ENCODE measurements at regions not wholly inside any gene's neighbourhood (a gene's known extent, or its start where the extent isn't known, plus 50 kb on each side); places are given as distances from the start of the nearest gene placed in this dataset.
A peak's percentile ranks its signal among the peaks of the same experiment; 100 is the strongest.

- no peak for TF ChIP-seq PRDM4 (tag by site-specific recombination; IDR thresholded peaks at IDR 0.05)
- no peak for TF ChIP-seq PATZ1 (tag by site-specific recombination; IDR thresholded peaks at IDR 0.05)
- no peak for TF ChIP-seq ZNF426 (tag by site-specific recombination; IDR thresholded peaks at IDR 0.05)
- TF ChIP-seq HIC1 (tag by site-specific recombination; IDR thresholded peaks at IDR 0.05), result no peak
- TF ChIP-seq ZNF777 (tag by site-specific recombination; IDR thresholded peaks at IDR 0.05; ENCODE audit: borderline replicate concordance), result no peak
- TF ChIP-seq ZNF473 (tag by site-specific recombination; IDR thresholded peaks at IDR 0.05), result no peak
- TF ChIP-seq ZBTB20 (tag by site-specific recombination; IDR thresholded peaks at IDR 0.05), result no peak
- no peak for TF ChIP-seq ZNF549 (tag by site-specific recombination; IDR thresholded peaks at IDR 0.05)
- no peak for TF ChIP-seq ZNF776 (tag by site-specific recombination; IDR thresholded peaks at IDR 0.05; ENCODE audit: borderline replicate concordance)
- no peak for TF ChIP-seq ZNF416 (tag by site-specific recombination; IDR thresholded peaks at IDR 0.05)
- TF ChIP-seq ZBTB26 (tag by site-specific recombination; optimal IDR thresholded peaks at IDR 0.05), result no peak
- TF ChIP-seq ZBTB17 (tag by site-specific recombination; IDR thresholded peaks at IDR 0.05), result no peak
- TF ChIP-seq PRDM6 (tag by site-specific recombination; IDR thresholded peaks at IDR 0.05), result 0 out of 2 replicates have a peak, but pooled peaks have one; percentile 17
- no peak for TF ChIP-seq ZNF585B (tag by site-specific recombination; IDR thresholded peaks at IDR 0.05)
- no peak for TF ChIP-seq ZSCAN5A (tag by site-specific recombination; IDR thresholded peaks at IDR 0.05)
- TF ChIP-seq ZNF830 (tag by site-specific recombination; IDR thresholded peaks at IDR 0.05; ENCODE audit: low read depth), result no peak
- no peak for TF ChIP-seq ZNF433 (tag by site-specific recombination; IDR thresholded peaks at IDR 0.05; ENCODE audit: low read depth)
- no peak for TF ChIP-seq ZNF626 (tag by site-specific recombination; IDR thresholded peaks at IDR 0.05)
- no peak for TF ChIP-seq ZNF184 (tag by site-specific recombination; IDR thresholded peaks at IDR 0.05)
- TF ChIP-seq ZNF580 (tag by site-specific recombination; IDR thresholded peaks at IDR 0.05), result no peak
- TF ChIP-seq ZNF362 (tag by site-specific recombination; IDR thresholded peaks at IDR 0.05), result no peak
- no peak for TF ChIP-seq KLF8 (tag by site-specific recombination; IDR thresholded peaks at IDR 0.05)
- TF ChIP-seq ZNF16 (tag by site-specific recombination; IDR thresholded peaks at IDR 0.05; ENCODE audit: low read depth), result no peak
- no peak for TF ChIP-seq ZNF521 (tag by site-specific recombination; IDR thresholded peaks at IDR 0.05)
- no peak for TF ChIP-seq ZBTB48 (tag by site-specific recombination; IDR thresholded peaks at IDR 0.05)
- no peak for TF ChIP-seq ZBTB6 (tag by site-specific recombination; IDR thresholded peaks at IDR 0.05)
- no peak for TF ChIP-seq ZNF239 (tag by site-specific recombination; IDR thresholded peaks at IDR 0.05)
Measured at GRCh38 chr3:102174312-102174712, 260.5 kb upstream of the ZPLD1 start (continued).

Measured in HEK293 (cell line).